ENCODE measurements at regions not wholly inside any gene's neighbourhood (a gene's known extent, or its start where the extent isn't known, plus 50 kb on each side); places are given as distances from the start of the nearest gene placed in this dataset.

DNA sequence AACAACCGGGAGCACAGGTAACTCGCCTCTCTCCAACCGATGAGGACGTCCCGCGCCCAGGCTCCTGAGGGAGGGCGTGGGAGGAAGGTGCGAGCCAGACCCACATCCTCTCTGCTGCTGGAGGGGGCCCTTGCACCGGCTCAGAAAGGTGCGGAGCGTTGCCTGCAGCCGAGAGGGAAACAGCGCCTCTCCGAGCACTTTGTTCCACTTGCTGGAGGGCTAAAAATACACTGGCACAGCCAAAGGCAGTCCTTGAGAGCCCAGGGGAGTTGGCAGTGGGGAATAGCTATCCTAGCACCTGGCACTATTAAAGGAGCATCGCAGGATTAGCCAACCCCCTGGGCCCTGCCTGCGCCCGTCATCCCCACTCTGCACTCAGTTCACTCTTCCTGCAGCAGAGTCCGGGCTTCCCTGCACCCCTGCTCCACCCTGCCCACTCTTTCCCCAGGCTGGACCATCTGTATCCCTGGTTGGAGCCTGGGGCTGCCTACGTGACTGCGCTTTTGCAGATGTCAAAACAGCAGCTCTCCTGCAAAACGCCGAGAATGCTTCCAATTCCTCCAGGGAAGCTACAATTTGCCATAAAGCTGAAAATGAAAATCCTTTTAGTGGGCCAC, 108.9 kb downstream of the SNX5 start:
- Histone ChIP-seq H3K4me3 (no peak overlapping the region), H3K27me3 (ENCODE audit: control insufficient read depth in 3 of 3, insufficient read depth in 3 of 3, low read length in 2 of 3) (no peaks in the 10 kb centered on the region), H3K36me3 (ENCODE audit: control insufficient read depth in 4 of 4, insufficient read depth in 4 of 4, low read length in 4 of 4) (no peaks in the 10 kb centered on the region), H3K9me3 (ENCODE audit: control insufficient read depth in 4 of 4, insufficient read depth in 3 of 4, low read length in 3 of 4) (no peaks in the 10 kb centered on the region), H3K9ac (ENCODE audit: insufficient read depth in 1 of 2, low read length in 2 of 2) (no peak overlapping the region), H3K27ac (ENCODE audit: low read depth in 1 of 2, low read length in 1 of 2) (no peak overlapping the region), H3K4me1 (ENCODE audit: control insufficient read depth in 5 of 5, insufficient read depth in 5 of 5, low read length in 5 of 5) (peaks cover 0 to 19% (median 0%) of the 10 kb centered on the region in 5 donors)
- DNase-seq (peak in 1 of 3 donors; percentile 21), ATAC-seq (ENCODE audit: insufficient read depth, low FRiP score) (no peak)
- TF ChIP-seq, protein P1, sequence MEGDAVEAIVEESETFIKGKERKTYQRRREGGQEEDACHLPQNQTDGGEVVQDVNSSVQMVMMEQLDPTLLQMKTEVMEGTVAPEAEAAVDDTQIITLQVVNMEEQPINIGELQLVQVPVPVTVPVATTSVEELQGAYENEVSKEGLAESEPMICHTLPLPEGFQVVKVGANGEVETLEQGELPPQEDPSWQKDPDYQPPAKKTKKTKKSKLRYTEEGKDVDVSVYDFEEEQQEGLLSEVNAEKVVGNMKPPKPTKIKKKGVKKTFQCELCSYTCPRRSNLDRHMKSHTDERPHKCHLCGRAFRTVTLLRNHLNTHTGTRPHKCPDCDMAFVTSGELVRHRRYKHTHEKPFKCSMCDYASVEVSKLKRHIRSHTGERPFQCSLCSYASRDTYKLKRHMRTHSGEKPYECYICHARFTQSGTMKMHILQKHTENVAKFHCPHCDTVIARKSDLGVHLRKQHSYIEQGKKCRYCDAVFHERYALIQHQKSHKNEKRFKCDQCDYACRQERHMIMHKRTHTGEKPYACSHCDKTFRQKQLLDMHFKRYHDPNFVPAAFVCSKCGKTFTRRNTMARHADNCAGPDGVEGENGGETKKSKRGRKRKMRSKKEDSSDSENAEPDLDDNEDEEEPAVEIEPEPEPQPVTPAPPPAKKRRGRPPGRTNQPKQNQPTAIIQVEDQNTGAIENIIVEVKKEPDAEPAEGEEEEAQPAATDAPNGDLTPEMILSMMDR (IDR thresholded peaks at IDR 0.05; ENCODE audit: control extremely low read depth, extremely low read depth) = no peak
- 45 to 53% methylated on average over 22 of the region's 22 CpGs for WGBS, 2 donors

DNA sequence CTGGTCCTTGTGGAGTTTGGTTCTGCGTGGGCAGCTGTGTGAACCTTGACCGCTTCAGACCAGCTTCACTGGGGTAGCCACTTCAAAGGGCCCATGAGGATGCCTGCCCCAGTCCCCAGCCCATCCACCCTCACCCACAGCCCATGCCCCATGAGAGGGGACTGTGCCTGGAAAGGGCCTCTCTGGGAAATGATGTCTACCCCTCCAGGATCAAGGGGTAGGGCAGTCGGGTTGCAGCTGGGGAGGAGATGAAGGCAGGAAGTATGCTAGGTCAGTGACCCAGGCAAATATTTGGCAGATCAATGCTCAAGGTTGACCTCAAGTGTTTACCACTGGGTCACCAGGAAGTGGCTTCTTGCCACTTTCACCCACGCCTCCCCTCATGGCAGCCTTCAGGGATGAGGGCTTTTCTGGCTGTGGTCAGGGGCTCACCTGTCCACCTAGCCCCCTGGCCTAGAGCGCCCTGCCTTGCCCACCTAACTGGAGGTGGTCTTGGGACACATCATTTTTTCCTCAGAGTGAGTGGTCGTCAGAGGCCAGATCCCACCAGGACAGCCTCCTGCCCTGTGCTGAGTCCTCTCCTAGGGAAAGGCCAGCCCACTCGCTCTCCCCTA, 109.5 kb downstream of the SNX5 start:
- H3K27ac ChIP-seq (ENCODE audit: low read depth in 1 of 2, low read length in 1 of 2) = no peak overlapping the region
- DNase-seq (no peak), ATAC-seq (ENCODE audit: insufficient read depth, low FRiP score) (peak; percentile 35)
- WGBS, 2 donors = 62 to 69% methylated on average over 7 of the region's 7 CpGs
- H3K36me3 ChIP-seq (ENCODE audit: control insufficient read depth in 4 of 4, insufficient read depth in 4 of 4, low read length in 4 of 4) = no peaks in the 10 kb centered on the region
- no peak overlapping the region for H3K9ac ChIP-seq (ENCODE audit: insufficient read depth in 1 of 2, low read length in 2 of 2)
- no peaks in the 10 kb centered on the region for H3K27me3 ChIP-seq (ENCODE audit: control insufficient read depth in 3 of 3, insufficient read depth in 3 of 3, low read length in 2 of 3)
- no peak overlapping the region for H3K4me3 ChIP-seq
- TF ChIP-seq, protein P1 (IDR thresholded peaks at IDR 0.05; ENCODE audit: control extremely low read depth, extremely low read depth) = no peak
- H3K4me1 ChIP-seq (ENCODE audit: control insufficient read depth in 5 of 5, insufficient read depth in 5 of 5, low read length in 5 of 5) = peaks cover 0 to 23% (median 0%) of the 10 kb centered on the region in 5 donors
- H3K9me3 ChIP-seq (ENCODE audit: control insufficient read depth in 4 of 4, insufficient read depth in 3 of 4, low read length in 3 of 4) = no peaks in the 10 kb centered on the region

DNA sequence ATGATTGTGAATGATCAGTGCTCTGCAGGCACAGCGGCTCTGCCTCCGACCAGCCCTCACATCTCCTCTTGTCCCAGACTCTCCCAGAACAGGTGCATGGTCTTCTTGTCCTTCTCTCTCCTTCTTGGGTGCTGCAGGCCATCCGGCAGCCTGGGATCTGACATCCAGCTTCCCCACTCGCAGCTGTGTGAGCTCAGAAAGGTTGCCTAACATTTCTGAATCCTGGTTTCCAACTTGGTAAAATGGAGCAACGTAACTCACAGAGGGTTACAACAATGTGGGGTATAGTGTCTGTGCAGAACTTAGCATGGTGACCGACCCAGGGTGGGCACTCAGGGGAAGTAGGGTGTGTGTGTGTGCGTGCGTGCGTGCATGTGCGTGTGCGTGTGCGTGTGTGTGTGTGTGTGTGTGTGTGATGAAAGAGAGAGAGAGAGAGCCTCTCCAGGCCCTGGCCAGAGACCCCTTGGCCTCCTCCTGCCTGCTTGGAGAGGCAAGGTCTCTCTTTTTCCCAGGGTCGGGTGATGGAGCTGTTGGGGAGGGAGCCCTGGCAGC, 110.1 kb downstream of the SNX5 start:
- no peak for DNase-seq
- no peak for ATAC-seq (ENCODE audit: insufficient read depth, low FRiP score)
- H3K36me3 ChIP-seq (ENCODE audit: control insufficient read depth in 4 of 4, insufficient read depth in 4 of 4, low read length in 4 of 4) = no peaks in the 10 kb centered on the region
- no peak overlapping the region for H3K4me3 ChIP-seq
- no peaks in the 10 kb centered on the region for H3K27me3 ChIP-seq (ENCODE audit: control insufficient read depth in 3 of 3, insufficient read depth in 3 of 3, low read length in 2 of 3)
- H3K9me3 ChIP-seq (ENCODE audit: control insufficient read depth in 4 of 4, insufficient read depth in 3 of 4, low read length in 3 of 4) = no peaks in the 10 kb centered on the region
- TF ChIP-seq, protein P1 (IDR thresholded peaks at IDR 0.05; ENCODE audit: control extremely low read depth, extremely low read depth) = no peak
- no peak overlapping the region for H3K9ac ChIP-seq (ENCODE audit: insufficient read depth in 1 of 2, low read length in 2 of 2)
- 90 to 96% methylated on average over 13 of the region's 13 CpGs for WGBS, 2 donors
- H3K4me1 ChIP-seq (ENCODE audit: control insufficient read depth in 5 of 5, insufficient read depth in 5 of 5, low read length in 5 of 5) = peaks cover 0 to 20% (median 0%) of the 10 kb centered on the region in 5 donors
- no peak overlapping the region for H3K27ac ChIP-seq (ENCODE audit: low read depth in 1 of 2, low read length in 1 of 2)
